NB4 (cell line): ENCODE measurements at regions not wholly inside any gene's neighbourhood (a gene's known extent, or its start where the extent isn't known, plus 50 kb on each side); places are given as distances from the start of the nearest gene placed in this dataset.

ENCODE experiments used
- POLR2A ChIP-seq: IDR thresholded peaks from 2 replicates; pipeline ENCODE4 v1.6.1; 2011; ENCODE audit warnings: mild to moderate bottlenecking; ENCODE audit not compliant: insufficient read length; ENCODE audit errors: extremely low read depth
- TF ChIP-seq, protein P1 (sequence below): IDR thresholded peaks from one replicate; pipeline ENCODE4 v1.5.1; 2012; ENCODE audit warnings: low read depth, low read length

GRCh38 chr1:55386456-55386855 is 171.3 kb upstream of the USP24 start:
- TF ChIP-seq, protein P1, sequence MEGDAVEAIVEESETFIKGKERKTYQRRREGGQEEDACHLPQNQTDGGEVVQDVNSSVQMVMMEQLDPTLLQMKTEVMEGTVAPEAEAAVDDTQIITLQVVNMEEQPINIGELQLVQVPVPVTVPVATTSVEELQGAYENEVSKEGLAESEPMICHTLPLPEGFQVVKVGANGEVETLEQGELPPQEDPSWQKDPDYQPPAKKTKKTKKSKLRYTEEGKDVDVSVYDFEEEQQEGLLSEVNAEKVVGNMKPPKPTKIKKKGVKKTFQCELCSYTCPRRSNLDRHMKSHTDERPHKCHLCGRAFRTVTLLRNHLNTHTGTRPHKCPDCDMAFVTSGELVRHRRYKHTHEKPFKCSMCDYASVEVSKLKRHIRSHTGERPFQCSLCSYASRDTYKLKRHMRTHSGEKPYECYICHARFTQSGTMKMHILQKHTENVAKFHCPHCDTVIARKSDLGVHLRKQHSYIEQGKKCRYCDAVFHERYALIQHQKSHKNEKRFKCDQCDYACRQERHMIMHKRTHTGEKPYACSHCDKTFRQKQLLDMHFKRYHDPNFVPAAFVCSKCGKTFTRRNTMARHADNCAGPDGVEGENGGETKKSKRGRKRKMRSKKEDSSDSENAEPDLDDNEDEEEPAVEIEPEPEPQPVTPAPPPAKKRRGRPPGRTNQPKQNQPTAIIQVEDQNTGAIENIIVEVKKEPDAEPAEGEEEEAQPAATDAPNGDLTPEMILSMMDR, result no peak
- no peak for TF ChIP-seq POLR2A
